Hepatocyte (in vitro differentiated cells): ENCODE measurements at regions not wholly inside any gene's neighbourhood (a gene's known extent, or its start where the extent isn't known, plus 50 kb on each side); places are given as distances from the start of the nearest gene placed in this dataset.

Experiments used
- DNase-seq: peaks from one replicate; pipeline ENCODE4 v3.0.0-alpha.2; 2016; ENCODE audit warnings: low spot score
- H2AFZ ChIP-seq: fragments of 200-600 bp; sonication (generic); 2 replicates; pipeline ENCODE4 v1.6.0; 2016; ENCODE audit warnings: antibody characterized with exemption, mild to moderate bottlenecking
- H3K27ac ChIP-seq: fragments of 200-600 bp; sonication (generic); 2 replicates; pipeline ENCODE4 v1.5.1; 2016; ENCODE audit warnings: mild to moderate bottlenecking
- H3K27me3 ChIP-seq: fragments of 200-600 bp; sonication (generic); 2 replicates; pipeline ENCODE4 v1.6.1; 2016
- H3K36me3 ChIP-seq: fragments of 200-600 bp; sonication (generic); replicated peaks from 2 replicates; pipeline ENCODE4 v1.5.1; 2016; ENCODE audit warnings: low read depth; ENCODE audit not compliant: insufficient read depth
- H3K4me1 ChIP-seq: fragments of 200-600 bp; sonication (generic); 2 replicates; pipeline ENCODE4 v1.5.1; 2016; ENCODE audit warnings: mild to moderate bottlenecking, moderate library complexity; ENCODE audit not compliant: insufficient read depth
- H3K4me2 ChIP-seq: fragments of 200-600 bp; sonication (generic); 2 replicates; pipeline ENCODE4 v1.6.0; 2016
- H3K4me3 ChIP-seq: fragments of 200-600 bp; sonication (generic); 2 replicates; pipeline ENCODE4 v1.5.1; 2016; ENCODE audit warnings: mild to moderate bottlenecking
- H3K79me2 ChIP-seq: fragments of 200-600 bp; sonication (generic); 2 replicates; pipeline ENCODE4 v1.6.0; 2017; ENCODE audit warnings: mild to moderate bottlenecking
- H3K9me2 ChIP-seq: fragments of 200-600 bp; sonication (generic); replicated peaks from 2 replicates; pipeline ENCODE4 v1.6.0; 2017; ENCODE audit warnings: mild to moderate bottlenecking; ENCODE audit not compliant: insufficient read depth
- H3K9me3 ChIP-seq: fragments of 200-600 bp; sonication (generic); 2 replicates; pipeline ENCODE4 v1.5.1; 2016; ENCODE audit warnings: low read depth, mild to moderate bottlenecking
- H4K20me1 ChIP-seq: fragments of 200-600 bp; sonication (generic); 2 replicates; pipeline ENCODE4 v1.6.0; 2016; ENCODE audit warnings: mild to moderate bottlenecking; ENCODE audit not compliant: insufficient read depth, poor library complexity, severe bottlenecking
- EZH2 ChIP-seq: fragments of 200-600 bp; sonication (generic); IDR thresholded peaks from 2 replicates; pipeline ENCODE4 v1.6.1; 2016; ENCODE audit warnings: antibody characterized with exemption, mild to moderate bottlenecking, borderline replicate concordance
- EZH2phosphoT487 ChIP-seq: fragments of 200-600 bp; sonication (generic); IDR thresholded peaks from one replicate; pipeline ENCODE4 v1.6.1; 2018; ENCODE audit warnings: antibody characterized with exemption, mild to moderate bottlenecking, low read depth, moderate library complexity; ENCODE audit not compliant: unreplicated experiment, severe bottlenecking
- WGBS: methylation state at CpG from one replicate; pipeline ENCODE4 v1.1.6; 2016; ENCODE audit warnings: low lambda C conversion rate; ENCODE audit errors: missing lambda C conversion rate; 5-methylcytosine and 5-hydroxymethylcytosine counted together
- TF ChIP-seq, protein P1 (sequence below): fragments of 200-600 bp; sonication (generic); IDR thresholded peaks from 2 replicates; pipeline ENCODE4 v1.5.1; 2016; ENCODE audit warnings: antibody characterized with exemption, mild to moderate bottlenecking; ENCODE audit not compliant: poor library complexity

DNA sequence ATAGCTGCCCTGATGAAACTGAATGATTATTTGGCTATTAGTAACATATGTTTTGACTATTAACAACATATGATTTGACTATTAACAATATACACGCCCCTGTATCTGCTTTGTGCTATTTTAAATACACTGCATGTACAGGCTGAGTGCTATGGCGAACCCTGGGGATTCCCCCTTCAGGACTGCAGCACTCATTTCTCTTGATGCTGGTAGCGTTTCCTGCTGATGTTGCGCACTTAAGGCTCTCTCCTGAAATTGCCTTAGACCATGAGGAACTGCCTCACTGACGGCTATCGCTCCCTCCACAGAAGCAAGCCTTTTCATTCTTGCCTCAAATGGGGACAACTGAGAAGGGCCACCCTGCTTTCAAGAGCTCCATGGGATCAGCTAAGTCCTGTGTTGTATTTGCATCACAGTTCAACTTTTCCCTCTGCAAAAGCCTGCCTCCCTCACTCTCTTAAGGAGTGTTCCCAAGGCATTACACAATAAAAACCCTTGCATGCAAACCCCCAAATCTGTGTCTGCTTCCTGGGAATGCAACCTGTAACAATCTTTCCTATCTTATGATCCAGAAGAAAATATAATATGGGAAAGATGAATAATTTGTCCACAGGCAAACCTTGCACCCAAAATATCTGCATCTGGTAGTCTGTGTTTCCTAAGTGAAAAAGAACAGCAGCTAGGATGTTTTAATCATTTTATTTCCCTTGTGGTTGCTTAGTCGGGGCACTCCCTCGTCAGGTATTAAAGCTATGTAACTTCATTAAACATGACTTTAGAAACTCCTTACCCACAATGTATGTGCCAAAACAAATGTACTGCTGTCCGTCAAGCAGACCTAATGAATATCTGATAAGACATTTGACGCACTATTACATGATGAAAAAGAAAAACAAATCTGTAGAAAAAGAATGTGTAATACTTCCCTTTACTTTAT lies 456.4 kb downstream of the COL12A1 start:
- H3K4me3 ChIP-seq, result no peak overlapping the region
- H3K27me3 ChIP-seq, result no peaks in the 10 kb centered on the region
- TF ChIP-seq EZH2, result no peak
- TF ChIP-seq, protein P1, sequence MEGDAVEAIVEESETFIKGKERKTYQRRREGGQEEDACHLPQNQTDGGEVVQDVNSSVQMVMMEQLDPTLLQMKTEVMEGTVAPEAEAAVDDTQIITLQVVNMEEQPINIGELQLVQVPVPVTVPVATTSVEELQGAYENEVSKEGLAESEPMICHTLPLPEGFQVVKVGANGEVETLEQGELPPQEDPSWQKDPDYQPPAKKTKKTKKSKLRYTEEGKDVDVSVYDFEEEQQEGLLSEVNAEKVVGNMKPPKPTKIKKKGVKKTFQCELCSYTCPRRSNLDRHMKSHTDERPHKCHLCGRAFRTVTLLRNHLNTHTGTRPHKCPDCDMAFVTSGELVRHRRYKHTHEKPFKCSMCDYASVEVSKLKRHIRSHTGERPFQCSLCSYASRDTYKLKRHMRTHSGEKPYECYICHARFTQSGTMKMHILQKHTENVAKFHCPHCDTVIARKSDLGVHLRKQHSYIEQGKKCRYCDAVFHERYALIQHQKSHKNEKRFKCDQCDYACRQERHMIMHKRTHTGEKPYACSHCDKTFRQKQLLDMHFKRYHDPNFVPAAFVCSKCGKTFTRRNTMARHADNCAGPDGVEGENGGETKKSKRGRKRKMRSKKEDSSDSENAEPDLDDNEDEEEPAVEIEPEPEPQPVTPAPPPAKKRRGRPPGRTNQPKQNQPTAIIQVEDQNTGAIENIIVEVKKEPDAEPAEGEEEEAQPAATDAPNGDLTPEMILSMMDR, result no peak
- TF ChIP-seq EZH2phosphoT487, result no peak
- H3K4me2 ChIP-seq, result no peak overlapping the region
- H4K20me1 ChIP-seq, result no peaks in the 10 kb centered on the region
- no peaks in the 10 kb centered on the region for H3K36me3 ChIP-seq
- no peak overlapping the region for H2AFZ ChIP-seq
- no peaks in the 10 kb centered on the region for H3K4me1 ChIP-seq
- 73% methylated on average over 10 of the region's 10 CpGs for WGBS
- H3K79me2 ChIP-seq, result no peaks in the 10 kb centered on the region
- H3K9me3 ChIP-seq, result no peaks in the 10 kb centered on the region
- no peak overlapping the region for H3K27ac ChIP-seq
- no peaks in the 10 kb centered on the region for H3K9me2 ChIP-seq
- DNase-seq, result no peak

GRCh38 chr6:74745670-74746069 lies 460.2 kb downstream of the COL12A1 start:
- Histone ChIP-seq H3K9me3 (no peaks in the 10 kb centered on the region), H3K27ac (no peak overlapping the region), H3K4me1 (no peaks in the 10 kb centered on the region), H3K4me3 (no peak overlapping the region), H3K36me3 (no peaks in the 10 kb centered on the region), H3K4me2 (no peak overlapping the region), H3K27me3 (no peaks in the 10 kb centered on the region), H2AFZ (no peak overlapping the region), H3K79me2 (no peaks in the 10 kb centered on the region), H3K9me2 (no peaks in the 10 kb centered on the region), H4K20me1 (no peaks in the 10 kb centered on the region)
- no peak for DNase-seq
- WGBS, result 44% methylated on average over 1 of the region's 1 CpG
- TF ChIP-seq EZH2 (no peak), EZH2phosphoT487 (no peak)
- TF ChIP-seq, protein P1, result no peak

GRCh38 chr6:74742793-74743508 lies 462.9 kb downstream of the COL12A1 start:
- no peaks in the 10 kb centered on the region for H3K79me2 ChIP-seq
- H3K4me2 ChIP-seq, result no peak overlapping the region
- no peak for TF ChIP-seq EZH2phosphoT487
- no peak for TF ChIP-seq EZH2
- TF ChIP-seq, protein P1, result no peak
- no peaks in the 10 kb centered on the region for H4K20me1 ChIP-seq
- no peaks in the 10 kb centered on the region for H3K36me3 ChIP-seq
- no peaks in the 10 kb centered on the region for H3K9me2 ChIP-seq
- no peak for DNase-seq
- no peak overlapping the region for H3K27ac ChIP-seq
- H3K4me1 ChIP-seq, result no peaks in the 10 kb centered on the region
- H3K9me3 ChIP-seq, result no peaks in the 10 kb centered on the region
- 80% methylated on average over 3 of the region's 3 CpGs for WGBS
- no peak overlapping the region for H3K4me3 ChIP-seq
- no peaks in the 10 kb centered on the region for H3K27me3 ChIP-seq
- H2AFZ ChIP-seq, result no peak overlapping the region
